HL-60 (cell line): ENCODE measurements at regions not wholly inside any gene's neighbourhood (a gene's known extent, or its start where the extent isn't known, plus 50 kb on each side); places are given as distances from the start of the nearest gene placed in this dataset.

Experiments
- DNase-seq, 2 experiments: peaks; one replicate each; pipeline ENCODE4 v3.0.0-alpha.2; 2010 to 2020; ENCODE audit warnings: low read depth in 1 of 2, low spot score in 1 of 2
- H3K27ac ChIP-seq: fragments of 250-450 bp; sonication (Bioruptor Pico); replicated peaks from 2 replicates; pipeline ENCODE4 v1.5.1; 2020; ENCODE audit warnings: mild to moderate bottlenecking, moderate library complexity
- H3K27me3 ChIP-seq: fragments of 250-450 bp; sonication (Bioruptor Pico); 2 replicates; pipeline ENCODE4 v1.5.1; 2021; ENCODE audit warnings: mild to moderate bottlenecking, moderate library complexity; ENCODE audit not compliant: insufficient read depth, poor library complexity, severe bottlenecking
- H3K4me3 ChIP-seq: replicated peaks from 2 replicates; pipeline ENCODE4 v1.5.1; 2011; ENCODE audit warnings: mild to moderate bottlenecking, control low read depth, low read length; ENCODE audit not compliant: insufficient read depth
- GABPA ChIP-seq: IDR thresholded peaks from 2 replicates; pipeline ENCODE4 v1.6.1; 2012; ENCODE audit warnings: low read depth
- POLR2AphosphoS5 ChIP-seq: IDR thresholded peaks from 2 replicates; pipeline ENCODE4 v1.6.1; 2012; ENCODE audit warnings: low read depth
- SPI1 ChIP-seq: IDR thresholded peaks from 2 replicates; pipeline ENCODE4 v1.6.1; 2012; ENCODE audit warnings: low read depth, mild to moderate bottlenecking, borderline replicate concordance
- TF ChIP-seq, protein P1 (sequence below): IDR thresholded peaks from 2 replicates; pipeline ENCODE4 v1.6.1; 2012; ENCODE audit warnings: low read depth; ENCODE audit not compliant: insufficient replicate concordance
- TF ChIP-seq, protein P2 (sequence below): IDR thresholded peaks from one replicate; pipeline ENCODE4 v1.5.1; 2011; ENCODE audit warnings: low read length, control low read depth, inconsistent platforms; ENCODE audit not compliant: insufficient read depth

GRCh38 chr17:65340401-65340800 lies 203.2 kb downstream of the RGS9 start:
- Histone ChIP-seq H3K27me3 (no peaks in the 10 kb centered on the region), H3K27ac (no peak overlapping the region), H3K4me3 (no peak overlapping the region)
- no peak for DNase-seq
- TF ChIP-seq GABPA (no peak), SPI1 (no peak), POLR2AphosphoS5 (no peak)
- TF ChIP-seq, protein P1, sequence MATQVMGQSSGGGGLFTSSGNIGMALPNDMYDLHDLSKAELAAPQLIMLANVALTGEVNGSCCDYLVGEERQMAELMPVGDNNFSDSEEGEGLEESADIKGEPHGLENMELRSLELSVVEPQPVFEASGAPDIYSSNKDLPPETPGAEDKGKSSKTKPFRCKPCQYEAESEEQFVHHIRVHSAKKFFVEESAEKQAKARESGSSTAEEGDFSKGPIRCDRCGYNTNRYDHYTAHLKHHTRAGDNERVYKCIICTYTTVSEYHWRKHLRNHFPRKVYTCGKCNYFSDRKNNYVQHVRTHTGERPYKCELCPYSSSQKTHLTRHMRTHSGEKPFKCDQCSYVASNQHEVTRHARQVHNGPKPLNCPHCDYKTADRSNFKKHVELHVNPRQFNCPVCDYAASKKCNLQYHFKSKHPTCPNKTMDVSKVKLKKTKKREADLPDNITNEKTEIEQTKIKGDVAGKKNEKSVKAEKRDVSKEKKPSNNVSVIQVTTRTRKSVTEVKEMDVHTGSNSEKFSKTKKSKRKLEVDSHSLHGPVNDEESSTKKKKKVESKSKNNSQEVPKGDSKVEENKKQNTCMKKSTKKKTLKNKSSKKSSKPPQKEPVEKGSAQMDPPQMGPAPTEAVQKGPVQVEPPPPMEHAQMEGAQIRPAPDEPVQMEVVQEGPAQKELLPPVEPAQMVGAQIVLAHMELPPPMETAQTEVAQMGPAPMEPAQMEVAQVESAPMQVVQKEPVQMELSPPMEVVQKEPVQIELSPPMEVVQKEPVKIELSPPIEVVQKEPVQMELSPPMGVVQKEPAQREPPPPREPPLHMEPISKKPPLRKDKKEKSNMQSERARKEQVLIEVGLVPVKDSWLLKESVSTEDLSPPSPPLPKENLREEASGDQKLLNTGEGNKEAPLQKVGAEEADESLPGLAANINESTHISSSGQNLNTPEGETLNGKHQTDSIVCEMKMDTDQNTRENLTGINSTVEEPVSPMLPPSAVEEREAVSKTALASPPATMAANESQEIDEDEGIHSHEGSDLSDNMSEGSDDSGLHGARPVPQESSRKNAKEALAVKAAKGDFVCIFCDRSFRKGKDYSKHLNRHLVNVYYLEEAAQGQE, result no peak
- TF ChIP-seq, protein P2, sequence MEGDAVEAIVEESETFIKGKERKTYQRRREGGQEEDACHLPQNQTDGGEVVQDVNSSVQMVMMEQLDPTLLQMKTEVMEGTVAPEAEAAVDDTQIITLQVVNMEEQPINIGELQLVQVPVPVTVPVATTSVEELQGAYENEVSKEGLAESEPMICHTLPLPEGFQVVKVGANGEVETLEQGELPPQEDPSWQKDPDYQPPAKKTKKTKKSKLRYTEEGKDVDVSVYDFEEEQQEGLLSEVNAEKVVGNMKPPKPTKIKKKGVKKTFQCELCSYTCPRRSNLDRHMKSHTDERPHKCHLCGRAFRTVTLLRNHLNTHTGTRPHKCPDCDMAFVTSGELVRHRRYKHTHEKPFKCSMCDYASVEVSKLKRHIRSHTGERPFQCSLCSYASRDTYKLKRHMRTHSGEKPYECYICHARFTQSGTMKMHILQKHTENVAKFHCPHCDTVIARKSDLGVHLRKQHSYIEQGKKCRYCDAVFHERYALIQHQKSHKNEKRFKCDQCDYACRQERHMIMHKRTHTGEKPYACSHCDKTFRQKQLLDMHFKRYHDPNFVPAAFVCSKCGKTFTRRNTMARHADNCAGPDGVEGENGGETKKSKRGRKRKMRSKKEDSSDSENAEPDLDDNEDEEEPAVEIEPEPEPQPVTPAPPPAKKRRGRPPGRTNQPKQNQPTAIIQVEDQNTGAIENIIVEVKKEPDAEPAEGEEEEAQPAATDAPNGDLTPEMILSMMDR, result no peak

- Histone ChIP-seq H3K4me3 (no peak overlapping the region), H3K27me3 (no peaks in the 10 kb centered on the region), H3K27ac (no peak overlapping the region)
- DNase-seq, result no peak
- no peak for TF ChIP-seq GABPA
- TF ChIP-seq POLR2AphosphoS5, result no peak
- TF ChIP-seq, protein P2, result no peak
- TF ChIP-seq, protein P1, result no peak
- TF ChIP-seq SPI1, result no peak
Measured at GRCh38 chr17:65334406-65334805, 197.2 kb downstream of the RGS9 start.

GRCh38 chr17:65332779-65333178 lies 195.6 kb downstream of the RGS9 start:
- TF ChIP-seq, protein P1, result peak; percentile 17
- TF ChIP-seq POLR2AphosphoS5, result no peak
- TF ChIP-seq GABPA, result no peak
- TF ChIP-seq, protein P2, result no peak
- no peak for TF ChIP-seq SPI1
- DNase-seq, result no peak
- H3K4me3 ChIP-seq, result no peak overlapping the region
- no peaks in the 10 kb centered on the region for H3K27me3 ChIP-seq
- H3K27ac ChIP-seq, result no peak overlapping the region
